WERI-Rb-1 (cell line): ENCODE measurements at regions not wholly inside any gene's neighbourhood (a gene's known extent, or its start where the extent isn't known, plus 50 kb on each side); places are given as distances from the start of the nearest gene placed in this dataset.

Experiments used
- DNase-seq: peaks from one replicate; pipeline ENCODE4 v3.0.0-alpha.2; 2020
- H3K27ac ChIP-seq: fragments of 250-450 bp; sonication (Bioruptor Pico); 2 replicates; pipeline ENCODE4 v1.5.1; 2020; ENCODE audit warnings: mild to moderate bottlenecking, moderate library complexity
- H3K27me3 ChIP-seq: fragments of 250-450 bp; sonication (Bioruptor Pico); 2 replicates; pipeline ENCODE4 v1.5.1; 2021; ENCODE audit warnings: mild to moderate bottlenecking, low read depth, moderate library complexity; ENCODE audit not compliant: insufficient read depth, severe bottlenecking
- H3K36me3 ChIP-seq: fragments of 250-450 bp; sonication (Bioruptor Pico); 2 replicates; pipeline ENCODE4 v1.5.1; 2020; ENCODE audit warnings: mild to moderate bottlenecking, moderate library complexity
- H3K4me3 ChIP-seq: 2 replicates; pipeline ENCODE4 v1.5.1; 2011; ENCODE audit warnings: low read depth, mild to moderate bottlenecking, control low read depth, low read length
- H3K9me3 ChIP-seq: fragments of 250-450 bp; sonication (Bioruptor Pico); 2 replicates; pipeline ENCODE4 v1.5.1; 2021; ENCODE audit warnings: mild to moderate bottlenecking, moderate library complexity; ENCODE audit not compliant: severe bottlenecking
- CTCF ChIP-seq: IDR thresholded peaks from 2 replicates; pipeline ENCODE4 v1.5.1; 2011; ENCODE audit warnings: low read depth, mild to moderate bottlenecking, control low read depth, inconsistent platforms, low read length

- no peak overlapping the region for H3K27ac ChIP-seq
- H3K36me3 ChIP-seq, result no peaks in the 10 kb centered on the region
- H3K27me3 ChIP-seq, result no peaks in the 10 kb centered on the region
- no peak overlapping the region for H3K4me3 ChIP-seq
- TF ChIP-seq CTCF, result no peak
- H3K9me3 ChIP-seq, result no peaks in the 10 kb centered on the region
- no peak for DNase-seq
These were observed 1322.3 kb downstream of the UQCRFS1 start for GRCh38 chr19:27890696-27891095.

- Histone ChIP-seq H3K4me3 (no peak overlapping the region), H3K27me3 (no peaks in the 10 kb centered on the region), H3K36me3 (no peaks in the 10 kb centered on the region), H3K9me3 (no peaks in the 10 kb centered on the region), H3K27ac (no peak overlapping the region)
- DNase-seq, result no peak
- no peak for TF ChIP-seq CTCF
These were observed 1322.7 kb downstream of the UQCRFS1 start for GRCh38 chr19:27890206-27890605.

- no peak for DNase-seq
These were observed 1323.8 kb downstream of the UQCRFS1 start for GRCh38 chr19:27889156-27889555.

GRCh38 chr19:27887946-27888345 is 1325.0 kb downstream of the UQCRFS1 start:
- no peaks in the 10 kb centered on the region for H3K36me3 ChIP-seq
- H3K27ac ChIP-seq, result no peak overlapping the region
- DNase-seq, result no peak
- no peak overlapping the region for H3K4me3 ChIP-seq
- no peaks in the 10 kb centered on the region for H3K9me3 ChIP-seq
- no peak for TF ChIP-seq CTCF
- H3K27me3 ChIP-seq, result no peaks in the 10 kb centered on the region

More at GRCh38 chr19:27889156-27889555, 1323.8 kb downstream of the UQCRFS1 start:
- TF ChIP-seq CTCF, result no peak
- Histone ChIP-seq H3K36me3 (no peaks in the 10 kb centered on the region), H3K27ac (no peak overlapping the region), H3K27me3 (no peaks in the 10 kb centered on the region), H3K4me3 (no peak overlapping the region), H3K9me3 (no peaks in the 10 kb centered on the region)

GRCh38 chr19:27885359-27885758 is 1327.6 kb downstream of the UQCRFS1 start:
- H3K9me3 ChIP-seq, result no peaks in the 10 kb centered on the region
- no peak overlapping the region for H3K27ac ChIP-seq
- H3K4me3 ChIP-seq, result no peak overlapping the region
- no peak for DNase-seq
- no peaks in the 10 kb centered on the region for H3K27me3 ChIP-seq
- no peak for TF ChIP-seq CTCF
- no peaks in the 10 kb centered on the region for H3K36me3 ChIP-seq

- Histone ChIP-seq H3K4me3 (no peak overlapping the region), H3K27ac (no peak overlapping the region), H3K9me3 (no peaks in the 10 kb centered on the region), H3K27me3 (no peaks in the 10 kb centered on the region), H3K36me3 (no peaks in the 10 kb centered on the region)
- TF ChIP-seq CTCF, result no peak
- DNase-seq, result no peak
These were observed 1328.6 kb downstream of the UQCRFS1 start for GRCh38 chr19:27884376-27884775.
